ENCODE measurements at regions not wholly inside any gene's neighbourhood (a gene's known extent, or its start where the extent isn't known, plus 50 kb on each side); places are given as distances from the start of the nearest gene placed in this dataset.
"Not testable (repeated sequence)": the region's sequence is repeated elsewhere in the genome, so short reads cannot be mapped to it uniquely, and the experiment has no call there.

DNA sequence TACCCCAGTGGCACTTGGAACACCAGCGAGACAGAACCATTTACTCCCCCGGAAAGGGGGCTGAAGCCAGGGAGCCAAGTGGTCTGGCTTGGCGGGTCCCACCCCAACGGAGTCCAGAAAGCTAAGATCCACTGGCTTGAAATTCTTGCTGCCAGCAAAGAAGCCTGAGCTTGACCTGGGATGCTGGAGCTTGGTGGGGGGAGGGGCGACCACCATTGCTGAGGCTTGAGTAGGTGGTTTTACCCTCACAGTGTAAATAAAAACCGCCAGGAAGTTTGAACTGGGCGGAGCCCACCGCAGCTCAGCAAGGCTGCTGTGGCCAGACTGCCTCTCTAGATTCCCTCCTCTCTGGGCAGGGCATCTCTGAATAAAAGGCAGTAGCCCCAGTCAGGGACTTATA is 62.8 kb downstream of the RPS24 start:
- not testable (repeated sequence) for FAIRE-seq

DNA sequence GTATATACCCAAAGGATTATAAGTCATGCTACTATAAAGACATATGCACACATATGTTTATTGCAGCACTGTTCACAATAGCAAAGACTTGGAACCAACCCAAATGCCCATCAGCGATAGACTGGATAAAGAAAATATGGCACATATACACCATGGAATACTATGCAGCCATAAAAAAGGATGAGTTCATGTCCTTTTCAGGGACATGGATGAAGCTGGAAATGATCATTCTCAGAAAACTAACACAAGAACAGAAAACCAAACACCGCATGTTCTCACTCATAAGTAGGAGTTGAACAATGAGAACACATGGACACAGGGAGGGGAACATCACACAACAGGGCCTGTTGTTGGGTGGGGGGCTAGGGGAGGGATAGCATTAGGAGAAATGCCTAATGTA is 68.9 kb downstream of the RPS24 start:
- not testable (repeated sequence) for FAIRE-seq

DNA sequence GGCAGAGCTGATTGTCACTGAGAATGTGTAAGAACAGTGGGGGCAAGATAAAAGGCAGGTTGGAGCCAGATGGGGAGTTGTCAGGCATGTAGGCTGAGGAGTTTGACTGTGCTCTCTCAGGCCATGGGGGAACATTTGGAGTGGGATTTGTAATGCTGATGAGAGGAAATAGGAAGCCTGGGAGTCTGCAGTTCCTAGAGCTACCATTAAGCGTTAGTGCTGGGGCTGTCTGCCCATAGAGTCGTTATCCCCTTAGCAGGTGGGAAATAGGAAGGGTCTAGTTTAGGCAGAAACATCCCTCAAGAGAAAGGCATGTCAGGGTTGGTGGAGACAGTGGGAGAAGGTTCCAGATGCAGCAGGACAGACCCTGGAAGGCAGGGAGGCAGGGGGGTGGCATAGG is 75.5 kb downstream of the RPS24 start:
- FAIRE-seq = no peak

DNA sequence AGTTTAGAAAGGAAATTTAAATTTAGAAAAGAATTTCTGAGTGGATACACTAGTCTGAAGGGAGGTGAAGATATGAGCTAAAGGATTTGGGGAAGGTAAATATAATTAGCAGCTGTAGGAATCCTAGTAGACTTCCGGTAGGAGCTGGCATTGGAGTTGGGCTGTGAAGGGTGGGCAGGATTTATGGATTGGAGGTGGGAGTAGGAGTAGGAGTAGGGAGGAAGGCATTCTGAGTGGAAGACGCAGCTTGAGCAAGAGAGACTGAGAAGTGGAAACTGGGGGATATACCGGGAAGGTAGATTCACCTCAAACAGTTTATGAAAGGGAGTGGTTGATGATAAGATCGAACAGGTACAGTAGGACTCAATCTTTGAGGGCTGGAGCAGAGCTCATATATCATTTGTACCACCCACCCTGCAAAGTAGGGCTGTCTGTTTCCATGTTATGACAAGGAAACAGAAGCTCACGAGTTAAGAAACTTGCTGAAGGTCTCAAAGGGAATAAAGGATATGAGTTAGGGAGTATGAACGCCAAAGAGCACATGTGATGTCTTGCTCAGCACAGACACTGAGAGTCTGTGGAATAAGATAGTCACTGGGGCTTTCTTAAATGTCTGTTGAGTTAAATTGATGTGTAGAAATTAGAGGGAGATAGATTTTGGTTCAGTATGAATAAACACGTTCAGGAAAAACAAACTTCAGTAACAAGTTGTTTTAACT is 81.6 kb downstream of the RPS24 start:
- FAIRE-seq = no peak

DNA sequence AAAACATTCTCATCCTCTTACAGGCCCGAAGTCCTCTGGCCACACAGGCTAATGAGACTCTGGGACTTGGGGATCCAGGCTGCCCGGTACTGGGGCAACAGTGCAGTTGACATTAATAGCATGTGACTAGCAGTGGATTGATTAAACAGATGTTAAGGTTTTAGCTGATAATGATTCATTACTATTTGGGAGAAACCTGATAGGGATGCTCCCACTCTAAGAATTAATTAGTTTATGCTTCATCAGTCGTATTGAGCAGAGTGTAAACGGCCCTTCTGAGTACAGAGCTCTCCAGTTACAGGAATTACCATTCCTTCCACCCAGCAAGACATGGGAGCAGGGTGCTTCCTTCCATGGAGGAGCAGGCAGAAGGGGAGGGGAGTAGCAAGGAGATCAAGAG is 82.7 kb downstream of the RPS24 start:
- FAIRE-seq = no peak

DNA sequence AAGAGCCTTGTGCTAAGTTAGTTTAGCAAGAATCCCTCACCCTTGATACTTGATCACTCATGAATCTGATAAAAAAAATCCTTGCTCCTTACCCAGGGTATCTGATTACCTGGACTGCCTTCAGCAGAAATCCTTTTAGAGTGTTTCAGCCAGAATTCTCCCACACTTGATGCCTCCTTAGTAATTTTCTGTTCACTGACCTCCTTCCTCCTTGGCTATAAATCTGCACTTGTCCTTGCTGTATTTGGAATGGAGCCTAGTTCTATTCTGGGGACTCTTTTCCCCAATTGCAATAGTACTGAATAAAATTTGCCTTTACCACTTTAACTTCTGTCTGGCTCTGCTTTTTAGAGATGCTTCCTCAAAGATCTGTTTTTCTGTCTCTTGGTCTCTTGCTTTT is 84.9 kb downstream of the RPS24 start:
- no peak for FAIRE-seq

DNA sequence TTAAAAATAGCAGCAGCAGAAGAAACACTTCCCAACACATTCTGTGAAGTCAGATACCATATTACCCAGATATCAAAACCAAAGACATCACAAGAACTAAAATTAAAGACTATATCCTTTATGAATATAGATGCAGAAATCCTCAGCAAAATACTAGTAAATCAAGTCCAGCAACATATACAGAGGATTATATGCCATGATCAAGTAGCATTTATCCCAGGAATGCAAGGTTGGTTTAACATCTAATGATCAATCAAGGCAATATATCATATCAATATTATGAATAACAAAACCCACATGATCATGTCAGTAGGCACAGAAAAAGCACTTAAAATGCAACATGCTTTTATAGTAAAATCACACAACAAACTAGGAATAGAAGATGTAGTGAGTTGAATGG is 88.1 kb downstream of the RPS24 start:
- FAIRE-seq = no peak

DNA sequence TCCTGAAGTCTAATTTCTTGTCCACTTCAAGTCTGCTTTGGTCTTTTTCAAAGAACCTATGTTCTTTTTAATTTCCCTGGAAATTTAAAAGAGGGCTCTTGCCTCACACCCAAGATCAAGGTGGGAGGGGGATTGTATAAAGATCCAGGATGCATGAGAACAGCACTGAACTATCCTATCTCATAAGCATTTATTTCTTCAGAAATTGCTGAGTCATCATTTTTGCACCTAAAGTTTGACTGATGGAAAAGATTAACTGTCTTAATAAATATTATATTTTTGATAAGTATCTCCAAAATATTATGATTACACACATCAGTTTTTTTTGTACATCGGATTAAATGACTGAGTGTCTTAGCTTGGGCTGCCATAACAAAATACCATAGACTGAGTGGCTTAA is 90.5 kb downstream of the RPS24 start:
- no peak for FAIRE-seq

DNA sequence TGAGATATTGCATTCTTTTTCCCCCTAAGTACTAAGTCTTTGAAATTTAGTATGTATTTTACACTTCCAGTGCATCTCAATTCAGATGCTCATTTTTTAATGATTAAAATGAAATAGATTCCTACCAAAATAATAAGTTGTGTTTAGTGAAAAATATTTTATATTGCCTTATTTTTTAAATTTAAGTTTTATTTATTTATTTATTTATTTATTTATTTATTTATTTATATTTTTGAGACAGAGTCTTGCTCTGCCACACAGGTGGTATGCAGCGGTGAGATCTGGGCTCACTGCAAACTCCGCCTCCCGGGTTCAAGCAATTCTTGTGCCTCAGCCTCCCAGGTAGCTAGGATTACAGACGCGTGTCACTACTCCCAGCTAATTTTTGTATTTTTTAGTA is 95.5 kb downstream of the RPS24 start:
- FAIRE-seq = no peak

DNA sequence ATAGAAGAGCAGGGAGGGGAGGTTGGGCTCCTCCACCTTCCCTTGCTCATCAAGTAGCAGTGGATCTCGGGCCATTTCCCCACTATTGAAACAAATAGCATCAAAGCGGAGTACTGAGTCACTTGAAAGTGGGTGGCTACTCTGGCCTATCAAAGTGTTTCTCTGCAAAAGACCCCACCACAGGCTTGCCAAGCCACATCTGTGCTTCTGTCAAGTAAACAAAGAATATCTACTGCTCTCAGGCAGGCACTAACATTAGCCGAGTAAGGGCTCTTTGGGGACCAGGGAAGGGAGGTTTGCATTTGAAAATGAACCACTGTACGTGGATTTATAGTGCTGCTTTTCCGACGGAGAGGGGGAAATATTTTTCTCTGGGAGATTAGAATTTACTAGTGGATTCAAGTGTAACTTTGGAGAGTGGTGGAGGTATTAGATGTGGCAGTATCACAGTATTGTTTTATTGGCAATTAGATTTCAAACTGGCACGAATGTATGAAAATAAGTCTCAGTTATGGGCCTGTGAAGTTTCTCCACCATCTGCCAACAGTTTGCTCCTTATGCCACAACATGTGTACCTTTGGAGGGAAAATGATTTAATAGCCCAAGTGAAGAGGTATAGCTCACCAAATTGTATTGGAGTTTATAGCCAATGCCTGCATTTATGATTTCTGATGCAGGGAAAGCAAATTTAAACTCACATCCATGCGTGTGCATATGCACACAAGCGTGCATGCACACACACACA is 97.5 kb downstream of the RPS24 start:
- no peak for FAIRE-seq

DNA sequence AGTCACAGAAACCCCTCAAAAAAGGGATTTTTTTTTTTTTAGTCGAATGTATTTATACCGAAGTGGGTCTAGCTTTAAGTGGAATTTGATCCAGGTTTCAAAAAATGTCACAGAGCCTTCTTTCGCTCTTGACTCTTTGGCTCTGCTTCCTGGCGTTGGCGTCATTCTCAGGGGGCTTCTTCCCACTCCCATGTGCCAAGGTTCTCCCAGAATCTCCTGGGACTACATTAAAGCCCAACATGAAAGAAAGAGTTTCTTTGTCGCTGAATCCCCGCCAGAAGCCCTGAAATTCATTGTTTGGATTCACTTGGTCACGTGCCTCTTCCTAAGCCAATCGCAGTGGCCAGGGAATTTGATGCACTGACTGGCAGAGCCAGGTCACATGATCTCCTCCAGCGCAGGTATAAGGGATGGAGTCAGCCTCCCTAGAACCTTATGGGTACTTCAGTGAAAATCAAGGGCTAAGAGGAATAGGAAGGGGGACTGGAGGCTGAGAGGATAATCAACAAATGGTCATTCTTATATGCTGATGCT is 101.2 kb downstream of the RPS24 start:
- no peak for FAIRE-seq

DNA sequence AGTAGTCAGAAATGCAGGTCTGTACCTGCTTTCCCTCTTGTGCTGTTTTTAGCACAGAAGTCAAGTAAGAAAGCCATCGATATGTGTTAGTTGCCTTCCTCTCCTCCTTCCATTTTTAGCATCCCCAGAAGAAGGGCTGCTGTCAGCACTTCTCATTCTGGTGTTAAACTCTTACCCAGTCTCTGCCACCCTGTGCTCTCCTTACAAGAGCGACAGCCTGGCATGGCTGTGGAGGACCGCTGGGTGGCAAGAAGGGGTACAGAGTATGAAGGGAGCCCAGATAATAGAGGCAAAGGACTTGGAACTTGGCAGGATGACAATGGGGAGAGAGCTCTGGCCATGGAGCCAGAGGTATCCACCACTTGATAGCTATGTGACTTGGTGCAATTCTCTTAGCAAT is 103.5 kb downstream of the RPS24 start:
- no peak for FAIRE-seq

DNA sequence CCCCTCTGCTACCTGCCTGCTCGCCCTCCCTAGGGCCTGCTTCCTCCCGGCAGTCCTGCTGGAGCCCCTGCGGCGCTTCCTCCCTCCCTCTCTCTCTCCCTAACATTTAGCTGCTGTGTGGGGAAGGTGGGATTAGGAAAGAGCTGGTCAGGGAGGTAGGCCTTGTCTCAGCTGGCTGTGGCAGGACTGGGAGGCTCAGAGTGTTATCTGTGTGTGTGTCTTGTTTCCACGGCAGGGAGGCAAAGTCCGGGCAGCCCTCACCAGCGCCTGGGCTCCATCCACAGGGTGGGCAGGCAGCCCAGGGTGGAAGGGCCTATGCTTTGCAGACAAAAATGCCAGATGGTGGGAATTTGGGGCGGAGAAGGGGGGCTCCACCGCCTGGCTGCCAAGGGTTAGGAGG is 105.7 kb downstream of the RPS24 start:
- no peak for FAIRE-seq

DNA sequence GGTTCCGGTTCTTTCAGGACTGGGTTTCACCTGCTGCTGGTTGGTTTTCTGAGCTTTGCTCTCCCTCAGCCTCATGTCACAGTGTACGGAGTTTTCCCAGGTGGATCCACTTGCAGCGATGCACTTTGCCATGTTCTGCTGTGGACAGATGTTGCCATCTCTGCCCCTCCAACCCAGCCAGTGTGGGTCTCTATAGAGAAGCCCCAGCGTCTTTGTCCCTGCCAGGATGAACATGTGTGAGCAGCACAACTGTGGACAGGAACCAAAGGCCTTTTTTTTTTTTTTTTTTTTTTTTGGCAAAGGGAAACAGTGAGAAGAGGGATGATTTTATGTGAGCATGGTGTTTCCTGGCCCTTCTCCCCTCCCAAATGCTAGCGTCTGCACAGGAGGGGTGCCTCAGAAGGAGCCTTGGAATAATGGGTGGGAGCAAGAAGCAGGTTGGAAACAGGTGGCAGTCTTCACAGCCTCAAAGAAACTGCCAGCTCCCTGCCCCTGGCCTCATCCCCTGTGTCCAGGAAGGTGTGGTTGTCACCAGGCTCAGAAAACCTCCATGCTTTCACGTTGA is 106.5 kb downstream of the RPS24 start:
- no peak for FAIRE-seq

DNA sequence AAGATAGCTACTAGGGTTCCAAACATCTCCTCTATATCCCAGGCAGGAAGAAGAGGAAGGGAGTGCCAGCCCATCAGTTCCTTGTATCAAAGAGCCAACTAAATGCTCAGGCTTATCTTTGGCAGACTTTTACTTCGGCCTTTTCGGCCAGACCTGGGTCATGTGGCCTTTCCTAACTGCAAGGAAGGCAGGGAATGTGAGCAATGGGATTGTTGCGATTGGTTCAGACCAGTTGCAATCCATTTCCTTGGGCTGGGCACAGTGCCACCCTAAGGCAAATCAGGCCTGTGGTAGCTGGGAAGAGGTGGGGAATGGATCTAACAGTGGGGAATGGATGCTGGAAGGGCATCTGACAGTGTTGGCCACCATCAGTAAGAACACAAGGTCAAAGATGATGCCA is 109.9 kb downstream of the RPS24 start:
- no peak for FAIRE-seq

DNA sequence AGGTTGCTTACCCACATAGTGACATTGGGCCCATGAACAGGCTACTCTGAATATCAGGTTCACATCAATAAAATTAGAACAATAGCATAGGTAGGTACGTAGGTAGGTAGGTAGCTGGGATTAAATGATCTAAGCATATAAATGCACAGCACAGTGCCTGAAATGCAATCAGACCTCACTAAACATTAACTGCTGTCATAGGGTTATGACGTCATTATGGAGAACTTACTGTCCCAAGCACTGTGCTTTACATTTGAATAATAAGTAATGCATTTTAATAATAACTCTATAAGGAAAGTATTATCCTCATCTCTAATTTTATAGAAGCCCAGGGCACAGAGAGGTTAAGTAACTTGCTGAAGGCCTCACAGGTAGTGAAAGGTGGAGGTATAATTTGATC is 112.5 kb downstream of the RPS24 start:
- FAIRE-seq = no peak

DNA sequence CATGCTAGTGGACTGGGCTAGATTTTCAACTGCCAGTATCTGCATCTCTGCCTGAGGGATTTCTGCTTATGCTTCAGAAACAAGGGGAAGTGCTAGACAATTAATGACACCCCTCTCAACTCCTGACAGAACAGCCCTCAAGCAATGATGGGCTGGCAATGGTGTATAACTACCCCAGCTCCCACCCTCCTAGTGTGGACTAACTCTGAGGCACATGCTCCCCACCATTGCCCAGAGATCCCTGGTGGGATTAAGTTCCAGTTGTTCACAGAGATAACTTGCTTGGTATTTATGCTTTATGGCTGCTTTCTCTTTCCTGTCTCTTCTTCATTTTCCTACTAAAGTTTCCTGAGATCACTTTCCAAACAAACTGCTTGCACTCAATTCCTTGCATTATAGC is 113.5 kb downstream of the RPS24 start:
- FAIRE-seq = no peak

DNA sequence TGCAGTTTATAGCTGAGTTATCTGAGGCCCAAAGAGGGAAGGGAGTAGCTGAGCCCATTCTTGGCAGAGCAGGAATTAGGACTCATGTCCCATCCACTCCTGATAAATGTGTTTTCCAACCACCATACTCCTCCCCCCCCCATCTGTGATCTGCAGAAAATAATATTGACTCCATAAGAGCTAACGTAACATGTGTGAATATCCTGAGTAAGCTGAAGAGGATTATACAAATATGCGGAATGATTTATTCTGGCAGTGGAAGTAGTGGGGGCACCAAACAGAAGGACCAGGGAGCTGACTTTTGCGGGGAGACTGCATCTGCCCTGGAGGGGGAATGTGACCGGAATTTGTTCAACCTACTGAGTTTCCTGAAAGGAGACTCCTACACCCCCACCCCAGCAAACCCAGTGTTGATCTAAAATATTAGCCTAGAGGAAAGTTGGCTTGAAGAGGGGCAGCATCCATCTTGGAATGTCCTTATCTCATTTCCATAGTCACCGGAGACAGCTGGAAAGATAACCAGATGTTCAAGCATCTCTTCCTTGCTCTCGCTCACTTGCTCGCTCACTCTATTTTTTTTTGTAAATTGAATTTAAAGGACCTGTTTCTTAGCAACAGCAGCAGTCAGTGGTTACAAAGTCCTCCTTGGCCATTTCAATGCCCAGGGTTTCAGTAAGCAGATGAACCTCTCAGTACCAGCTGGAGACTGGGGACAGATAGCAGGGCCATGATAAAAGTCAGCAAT is 114.7 kb downstream of the RPS24 start:
- FAIRE-seq = no peak

DNA sequence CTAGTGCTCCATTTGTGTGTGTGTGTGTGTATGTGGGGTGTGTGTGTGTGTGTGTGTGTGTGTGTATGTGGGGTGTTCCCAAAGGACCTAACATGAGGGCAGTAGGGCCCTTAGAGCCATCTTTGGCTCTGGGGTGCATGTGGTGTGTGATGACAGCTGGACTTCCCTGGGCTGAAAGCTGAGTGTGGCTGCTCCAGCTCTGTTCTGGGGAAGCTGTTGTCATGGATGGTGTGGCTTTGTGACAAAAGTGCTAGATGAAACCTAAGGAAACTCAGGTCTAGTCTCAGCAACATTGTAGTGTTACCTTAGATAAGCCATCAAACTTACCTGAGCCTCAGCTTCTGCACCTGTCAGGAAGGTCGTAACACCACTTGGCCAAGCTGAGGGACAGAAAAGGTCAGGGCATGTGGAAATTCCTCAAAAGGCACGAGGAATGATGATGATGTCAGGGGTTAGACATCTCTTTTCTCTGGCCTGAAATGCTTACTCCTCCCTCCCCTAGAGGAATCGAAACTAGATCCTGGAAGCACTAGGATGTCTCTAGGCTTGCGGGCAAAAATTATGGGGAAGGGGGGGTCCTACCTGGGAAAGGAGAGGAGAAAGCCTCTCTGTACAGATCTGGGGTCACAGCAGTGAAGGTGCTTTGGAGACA is 115.4 kb downstream of the RPS24 start:
- FAIRE-seq = no peak

DNA sequence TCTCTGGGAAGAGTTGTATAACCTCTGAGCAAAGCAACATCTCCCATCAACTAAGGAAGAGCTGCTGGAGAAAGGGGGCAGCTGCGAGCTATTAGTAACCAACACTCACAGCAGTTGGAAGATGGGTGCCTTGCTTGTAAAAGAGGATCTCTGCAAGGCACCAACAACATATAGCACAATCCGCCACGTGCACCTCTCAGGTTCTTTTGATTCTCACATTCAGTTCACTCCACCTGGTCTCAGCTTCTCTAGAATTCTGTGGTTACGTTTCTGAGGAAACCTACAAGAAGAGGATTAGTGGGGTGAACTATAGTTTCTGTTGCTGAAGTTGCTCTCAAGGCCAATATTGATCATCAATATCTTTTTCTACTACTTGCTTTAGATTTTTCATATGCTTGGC is 117.1 kb downstream of the RPS24 start:
- FAIRE-seq = no peak

DNA sequence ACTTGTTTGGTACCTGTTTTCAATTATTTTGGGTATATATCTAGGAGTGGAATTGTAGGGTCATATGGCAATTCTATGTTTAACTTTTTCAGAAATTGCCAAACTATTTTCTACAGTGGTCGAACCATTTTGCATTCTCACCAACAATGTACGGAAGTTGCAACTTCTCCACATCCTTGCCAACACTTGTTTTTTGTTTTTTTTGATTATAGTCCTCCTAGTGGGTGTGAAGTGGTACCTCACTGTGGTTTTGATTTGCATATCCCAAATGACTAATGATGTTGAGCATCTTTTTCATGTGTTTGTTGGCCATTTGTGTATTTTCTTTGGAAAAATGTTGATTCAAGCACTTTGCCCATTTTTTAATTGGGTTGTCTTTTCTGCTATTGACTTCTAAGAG is 122.1 kb downstream of the RPS24 start:
- no peak for FAIRE-seq

DNA sequence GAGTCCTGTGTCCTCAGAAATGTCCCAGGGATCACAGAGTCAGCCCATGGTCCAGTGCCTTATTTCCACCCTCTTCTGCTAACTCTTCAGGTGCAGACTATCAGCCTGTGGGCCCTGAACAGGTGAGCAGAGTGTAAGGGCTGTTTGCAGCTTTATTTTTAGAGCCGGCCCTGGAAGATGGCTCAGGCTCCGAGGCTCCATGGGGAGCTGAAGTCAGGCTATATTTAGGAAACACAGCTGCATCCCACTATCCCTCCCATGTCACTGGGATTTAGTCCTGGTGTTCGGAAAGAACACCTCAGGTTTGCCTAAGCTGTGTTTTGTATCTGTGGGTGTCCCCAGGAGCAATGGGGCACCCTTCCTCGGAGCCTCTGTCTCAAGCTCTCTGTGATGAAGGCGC is 126.9 kb downstream of the RPS24 start:
- FAIRE-seq = no peak

DNA sequence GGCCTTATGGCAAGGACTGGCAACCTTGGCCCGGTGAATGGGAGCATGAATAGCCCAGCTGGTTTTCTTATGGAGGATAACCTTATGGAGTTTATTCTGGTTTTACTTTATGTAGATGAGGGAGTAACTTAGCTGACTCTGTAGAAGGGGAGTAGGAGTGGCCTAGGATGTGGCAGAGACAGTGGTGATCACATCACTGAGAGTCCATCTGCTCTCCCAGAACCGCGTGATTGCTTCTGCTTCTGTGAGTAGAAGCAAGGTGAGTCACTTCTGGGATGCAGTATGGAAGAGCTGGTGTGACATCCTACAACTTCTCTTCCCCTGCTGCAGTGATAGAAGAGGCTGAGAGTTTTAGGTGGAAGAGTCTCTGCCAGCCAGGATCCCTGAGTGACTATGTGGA is 129.2 kb downstream of the RPS24 start:
- no peak for FAIRE-seq
